Esophagus muscularis mucosa (tissue), 4 donors: ENCODE measurements at regions not wholly inside any gene's neighbourhood (a gene's known extent, or its start where the extent isn't known, plus 50 kb on each side); places are given as distances from the start of the nearest gene placed in this dataset.

Source experiments
- DNase-seq: peaks from one replicate; pipeline ENCODE4 v3.0.0-alpha.2; 2017; ENCODE audit errors: extremely low spot score
- H3K27ac ChIP-seq, 4 donors: fragments of 200-600 bp; sonication (generic); replicated peaks in 1 of 4; 1 replicate in 3 of 4; 2 replicates in 1 of 4; pipeline ENCODE4 v1.5.1; 2016 to 2019; ENCODE audit warnings: mild to moderate bottlenecking in 1 of 4
- H3K27me3 ChIP-seq, 4 donors: fragments of 200-600 bp; sonication (generic); one replicate each; pipeline versions ENCODE4 v1.5.1 to v1.6.0; 2016 to 2019
- H3K36me3 ChIP-seq, 4 donors: fragments of 200-600 bp; sonication (generic); one replicate each; pipeline ENCODE4 v1.5.1; 2016 to 2019
- H3K4me1 ChIP-seq, 4 donors: fragments of 200-600 bp; sonication (generic); one replicate each; pipeline ENCODE4 v1.5.1; 2016 to 2019
- H3K4me3 ChIP-seq, 4 donors: fragments of 200-600 bp; sonication (generic); 1 replicate in 2 of 4; 2 replicates in 2 of 4; pipeline ENCODE4 v1.5.1; 2016 to 2019; ENCODE audit warnings: mild to moderate bottlenecking in 4 of 4, moderate library complexity in 1 of 4
- H3K9me3 ChIP-seq, 4 donors: fragments of 200-600 bp; sonication (generic); 1 replicate in 3 of 4; 2 replicates in 1 of 4; pipeline ENCODE4 v1.5.1; 2016 to 2019
- CTCF ChIP-seq, 3 experiments: fragments of 200-600 bp in 2 of 3; fragments of 450-650 bp in 1 of 3; sonication (generic) in 2 of 3; IDR thresholded peaks; one replicate each; pipeline ENCODE4 v1.5.1; 2017 to 2019; ENCODE audit warnings: antibody characterized with exemption in 3 of 3, mild to moderate bottlenecking in 2 of 3, moderate library complexity in 1 of 3
- EP300 ChIP-seq: sonication (generic); formaldehyde crosslinking; IDR thresholded peaks from one replicate; pipeline ENCODE4 v1.6.1; 2017; ENCODE audit warnings: antibody characterized with exemption
- POLR2A ChIP-seq: fragments of 450-650 bp; IDR thresholded peaks from one replicate; pipeline ENCODE4 v1.6.1; 2017; ENCODE audit warnings: antibody characterized with exemption, moderate library complexity, mild to moderate bottlenecking, low read depth
- POLR2AphosphoS5 ChIP-seq, 2 donors: sonication (generic); formaldehyde crosslinking; IDR thresholded peaks; one replicate each; pipeline ENCODE4 v1.6.1; 2017; ENCODE audit warnings: antibody characterized with exemption in 2 of 2
- WGBS: methylation state at CpG from one replicate; pipeline ENCODE4 v1.1.5; 2018; 5-methylcytosine and 5-hydroxymethylcytosine counted together
- intact Hi-C: fragments of 100-400 bp; cut with DNase I; formaldehyde crosslinking; loops from one replicate; pipeline ENCODE4 v1.15.1; 2023

DNA sequence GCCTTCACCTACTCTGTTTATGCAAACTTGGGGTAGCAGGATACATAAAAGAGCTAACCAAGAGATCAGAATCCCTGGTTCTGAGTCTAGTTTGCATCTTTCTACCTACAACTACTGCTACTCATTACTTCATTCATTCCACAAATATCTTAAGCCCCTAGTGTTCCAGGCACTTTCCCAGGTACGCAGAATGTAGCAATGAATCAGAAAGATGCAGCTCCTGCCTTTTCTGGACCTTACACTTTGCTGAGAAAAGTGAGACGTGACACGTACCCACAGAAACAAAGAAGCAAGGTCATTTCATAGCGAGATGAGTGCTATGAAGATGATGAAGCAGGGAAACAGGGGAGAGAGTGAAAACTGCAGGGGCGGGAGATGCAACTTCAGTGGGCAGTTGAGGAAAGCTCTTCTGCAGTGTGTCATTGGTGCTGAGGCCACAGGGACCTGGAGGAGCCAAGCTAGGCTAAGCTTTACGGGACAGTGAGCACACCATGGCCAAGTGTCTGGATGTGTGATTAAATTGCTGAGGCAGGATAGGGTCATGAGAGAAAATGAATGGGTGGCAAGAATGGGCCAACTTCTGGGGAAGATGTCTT, 167.9 kb downstream of the TNFSF18 start:
- TF ChIP-seq POLR2A: no peak
- no peak for TF ChIP-seq POLR2AphosphoS5 (IDR thresholded peaks at IDR 0.05)
- no peak for TF ChIP-seq CTCF (IDR thresholded peaks at IDR 0.05)
- no peak for TF ChIP-seq EP300
- 98% methylated on average over 6 of the region's 6 CpGs for WGBS
- Histone ChIP-seq H3K9me3 (no peaks in the 10 kb centered on the region), H3K27me3 (no peaks in the 10 kb centered on the region), H3K36me3 (no peaks in the 10 kb centered on the region), H3K4me1 (peaks cover 0 to 20% (median 13%) of the 10 kb centered on the region in 4 donors), H3K4me3 (no peak overlapping the region), H3K27ac (no peak overlapping the region)
- intact Hi-C loops: no loop called here
- no peak for DNase-seq

GRCh38 chr1:172883387-172883791, 167.4 kb downstream of the TNFSF18 start:
- no peak overlapping the region for H3K27ac ChIP-seq
- WGBS: 80% methylated on average over 3 of the region's 3 CpGs
- no peak overlapping the region for H3K4me3 ChIP-seq
- H3K9me3 ChIP-seq: no peaks in the 10 kb centered on the region
- no peaks in the 10 kb centered on the region for H3K36me3 ChIP-seq
- H3K4me1 ChIP-seq: peaks cover 0 to 20% (median 13%) of the 10 kb centered on the region in 4 donors
- intact Hi-C loops: no loop called here
- TF ChIP-seq CTCF (IDR thresholded peaks at IDR 0.05): no peak
- no peak for TF ChIP-seq EP300
- TF ChIP-seq POLR2AphosphoS5 (IDR thresholded peaks at IDR 0.05): no peak
- no peak for TF ChIP-seq POLR2A
- no peak for DNase-seq
- H3K27me3 ChIP-seq: no peaks in the 10 kb centered on the region

DNA sequence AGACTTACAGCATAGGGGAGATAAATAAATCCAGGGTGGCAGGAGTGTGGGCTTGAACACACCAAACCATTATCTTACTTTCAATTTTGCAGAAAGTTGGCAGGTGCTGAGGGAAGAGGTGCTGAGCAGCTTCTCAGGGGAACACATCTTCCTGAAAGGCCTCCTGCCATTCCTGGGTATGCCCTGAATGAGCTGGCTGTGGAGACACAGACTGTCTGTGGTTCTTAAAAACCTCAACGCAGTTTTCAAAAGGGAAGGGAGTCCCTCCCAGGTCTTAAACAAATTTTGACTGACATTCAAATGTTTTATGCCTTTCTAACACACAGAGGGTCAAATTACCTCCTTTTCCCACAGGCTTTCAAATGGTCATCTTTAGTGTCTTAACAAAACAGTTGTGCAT, 166.9 kb downstream of the TNFSF18 start:
- Histone ChIP-seq H3K9me3 (no peaks in the 10 kb centered on the region), H3K4me3 (no peak overlapping the region), H3K27me3 (no peaks in the 10 kb centered on the region), H3K27ac (no peak overlapping the region), H3K4me1 (peaks cover 0 to 20% (median 13%) of the 10 kb centered on the region in 4 donors), H3K36me3 (no peaks in the 10 kb centered on the region)
- no peak for DNase-seq
- WGBS: 18% methylated on average over 1 of the region's 1 CpG
- TF ChIP-seq POLR2AphosphoS5 (IDR thresholded peaks at IDR 0.05) (no peak), CTCF (IDR thresholded peaks at IDR 0.05) (no peak), POLR2A (no peak), EP300 (no peak)
- intact Hi-C loops: no loop called here

DNA sequence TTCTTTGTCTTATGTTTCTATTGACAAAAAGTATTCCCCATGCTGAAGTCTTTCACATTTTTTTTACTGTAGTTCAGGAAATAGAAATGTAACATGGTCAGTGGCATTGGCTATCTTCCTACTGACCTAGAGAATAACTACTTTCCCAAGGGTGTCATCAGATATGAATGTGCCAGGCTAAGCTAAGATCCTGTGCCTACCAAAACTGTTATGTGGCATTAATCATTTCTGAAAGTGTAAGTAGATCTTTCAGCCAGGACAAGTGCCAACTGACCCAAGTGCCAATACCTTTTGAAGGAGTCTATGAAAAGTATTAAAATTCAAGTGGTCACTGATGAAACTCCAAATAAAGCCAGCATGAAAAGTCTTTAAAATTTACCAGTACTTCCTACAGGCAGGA, 165.3 kb downstream of the TNFSF18 start:
- intact Hi-C loops: no loop called here
- TF ChIP-seq POLR2A (no peak), POLR2AphosphoS5 (IDR thresholded peaks at IDR 0.05) (no peak), EP300 (no peak), CTCF (IDR thresholded peaks at IDR 0.05) (no peak)

DNA sequence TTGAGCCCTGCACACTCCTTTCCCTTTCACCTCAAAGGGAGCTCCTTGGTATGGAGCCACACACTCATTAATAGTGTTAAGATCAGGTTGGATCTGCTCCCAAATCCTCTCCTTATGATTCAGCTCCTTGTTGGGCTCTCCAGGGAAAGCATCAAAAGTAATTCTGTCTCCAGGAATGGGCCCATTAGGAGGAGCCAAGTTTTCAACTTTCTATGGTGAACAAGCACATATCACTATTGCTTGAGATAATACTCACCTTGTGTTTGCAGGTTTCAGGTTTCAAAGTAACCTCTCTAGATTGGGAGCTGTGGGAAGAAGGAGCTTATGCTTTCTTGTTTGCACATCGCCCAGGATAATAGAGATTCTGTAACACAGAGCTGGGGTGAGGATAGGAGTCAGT, 164.8 kb downstream of the TNFSF18 start:
- intact Hi-C loops: no loop called here
- Histone ChIP-seq H3K27ac (no peak overlapping the region), H3K4me1 (peaks cover 0 to 20% (median 13%) of the 10 kb centered on the region in 4 donors), H3K27me3 (no peaks in the 10 kb centered on the region), H3K4me3 (no peak overlapping the region), H3K9me3 (no peaks in the 10 kb centered on the region), H3K36me3 (no peaks in the 10 kb centered on the region)
- TF ChIP-seq POLR2AphosphoS5 (IDR thresholded peaks at IDR 0.05): no peak
- no peak for TF ChIP-seq CTCF (IDR thresholded peaks at IDR 0.05)
- no peak for TF ChIP-seq POLR2A
- TF ChIP-seq EP300: no peak
- 100% methylated on average over 1 of the region's 1 CpG for WGBS
- no peak for DNase-seq

More for the DNA sequence above, 165.3 kb downstream of the TNFSF18 start:
- Histone ChIP-seq H3K36me3 (no peaks in the 10 kb centered on the region), H3K27me3 (no peaks in the 10 kb centered on the region), H3K4me3 (no peak overlapping the region), H3K4me1 (peaks cover 0 to 20% (median 13%) of the 10 kb centered on the region in 4 donors), H3K27ac (no peak overlapping the region), H3K9me3 (no peaks in the 10 kb centered on the region)
- DNase-seq: no peak
